ENCODE measurements at regions not wholly inside any gene's neighbourhood (a gene's known extent, or its start where the extent isn't known, plus 50 kb on each side); places are given as distances from the start of the nearest gene placed in this dataset.

GRCh38 chr1:223035724-223036478 is 107.1 kb downstream of the TLR5 start:
- TF ChIP-seq CTCF (IDR thresholded peaks at IDR 0.05; ENCODE audit: low read depth, low read length, missing input control): no peak
- TF ChIP-seq TAF1 (conservative IDR thresholded peaks at IDR 0.05): no peak
- no peak for TF ChIP-seq ZBTB33 (IDR thresholded peaks at IDR 0.05)
- no peak for TF ChIP-seq JUND (IDR thresholded peaks at IDR 0.05)
- no peak for TF ChIP-seq EGR1 (IDR thresholded peaks at IDR 0.05; ENCODE audit: low read depth in 2 of 2)
- TF ChIP-seq GABPA (IDR thresholded peaks at IDR 0.05 in 1 of 2, conservative IDR thresholded peaks at IDR 0.05 in 1 of 2): no peak
- TF ChIP-seq FOXA1 (IDR thresholded peaks at IDR 0.05): no peak
- no peak for TF ChIP-seq FOXA2 (IDR thresholded peaks at IDR 0.05)
- TF ChIP-seq RXRA (IDR thresholded peaks at IDR 0.05): no peak
